HCT116 (cell line): ENCODE measurements at regions not wholly inside any gene's neighbourhood (a gene's known extent, or its start where the extent isn't known, plus 50 kb on each side); places are given as distances from the start of the nearest gene placed in this dataset.

Source experiments
- ATAC-seq: fragments of 200-7000 bp; cut with Tn5 transposase; 2 replicates; pipeline ENCODE4 v1.9.1; 2020; ENCODE audit warnings: mild to moderate bottlenecking, moderate library complexity
- BruUV-seq: library from RNA; stranded (reverse); fragments of 400-500 nt; replicated peaks from 2 replicates; lab custom pipeline; 2021; lab: Mats Ljungman, UMichigan
- CTCF ChIA-PET: fragments of 300-600 bp; sonication (Branson Sonifier 250); formaldehyde crosslinking; loops from one replicate; lab custom pipeline; 2021; ENCODE audit warnings: antibody characterized with exemption; lab: Charles Lee
- POLR2A ChIA-PET: fragments of 300-600, 350-600 bp; sonication (Branson Sonifier 250); formaldehyde crosslinking; loops from one replicate; lab custom pipeline; 2021; ENCODE audit warnings: antibody characterized with exemption; lab: Charles Lee
- RAD21 ChIA-PET, 2 experiments: fragments of 300-600 bp; sonication (Branson Sonifier 250); formaldehyde crosslinking; loops; one replicate each; lab custom pipeline; 2023; ENCODE audit warnings: low total read pairs in 2 of 2; ENCODE audit not compliant: uncharacterized antibody in 2 of 2, unreplicated experiment in 2 of 2, low non-redundant PET in 1 of 2; lab: Charles Lee
- DNase-seq: peaks from one replicate; pipeline ENCODE4 v3.0.0-alpha.2; 2010; ENCODE audit warnings: low read depth, low spot score
- H2AFZ ChIP-seq: fragments of 200-600 bp; shearing (Covaris generic), sonication (generic); 2 replicates; pipeline ENCODE4 v1.6.1; 2017; ENCODE audit warnings: low read depth, mixed run types, mixed read lengths, antibody characterized with exemption, low read length; ENCODE audit not compliant: poor library complexity, severe bottlenecking
- H3K27ac ChIP-seq: 2 replicates; pipeline ENCODE4 v1.5.1; 2012; ENCODE audit warnings: low read depth, low read length
- H3K27me3 ChIP-seq: fragments of 200-600 bp; sonication (generic); 2 replicates; pipeline ENCODE4 v1.6.1; 2016; ENCODE audit warnings: mixed run types, low read length, mixed read lengths; ENCODE audit not compliant: insufficient read depth
- H3K36me3 ChIP-seq, 2 experiments: fragments of 200-500 bp in 1 of 2; fragments of 200-600 bp in 1 of 2; sonication (Bioruptor generic) in 1 of 2; sonication (generic) in 1 of 2; 2 replicates each; pipeline versions ENCODE4 v1.5.1 to v1.6.1; 2014 to 2016; ENCODE audit warnings: low read length in 2 of 2, inconsistent platforms in 1 of 2, mixed read lengths in 1 of 2, mixed run types in 1 of 2; ENCODE audit not compliant: insufficient read depth in 2 of 2, control insufficient read depth in 1 of 2
- H3K4me1 ChIP-seq, 2 experiments: fragments of 200-600 bp in 1 of 2; sonication (generic) in 1 of 2; 2 replicates each; pipeline versions ENCODE4 v1.5.1 to v1.6.1; 2012 to 2017; ENCODE audit warnings: low read length in 2 of 2, inconsistent platforms in 1 of 2, mild to moderate bottlenecking in 1 of 2, mixed read lengths in 1 of 2, mixed run types in 1 of 2, moderate library complexity in 1 of 2; ENCODE audit not compliant: insufficient read depth in 2 of 2, control insufficient read depth in 1 of 2
- H3K4me2 ChIP-seq: fragments of 200-600 bp; sonication (generic); 2 replicates; pipeline ENCODE4 v1.6.1; 2017; ENCODE audit warnings: mixed run types, low read length, mixed read lengths
- H3K4me3 ChIP-seq, 2 experiments: fragments of 200-600 bp in 1 of 2; sonication (generic) in 1 of 2; replicated peaks in 1 of 2; 2 replicates each; pipeline ENCODE4 v1.5.1; 2011 to 2016; ENCODE audit warnings: low read length in 2 of 2, control low read depth in 1 of 2, low read depth in 1 of 2, mild to moderate bottlenecking in 1 of 2, mixed read lengths in 1 of 2, mixed run types in 1 of 2
- H3K79me2 ChIP-seq: fragments of 200-600 bp; sonication (generic); 2 replicates; pipeline ENCODE4 v1.6.1; 2017; ENCODE audit warnings: mild to moderate bottlenecking, mixed run types, low read length, moderate library complexity, mixed read lengths; ENCODE audit not compliant: insufficient read depth
- H3K9ac ChIP-seq: fragments of 200-600 bp; sonication (generic); 2 replicates; pipeline ENCODE4 v1.6.1; 2016; ENCODE audit warnings: low read length, mixed read lengths
- H3K9me2 ChIP-seq: fragments of 200-600 bp; sonication (generic), shearing (Covaris generic); 2 replicates; pipeline ENCODE4 v1.6.1; 2017; ENCODE audit warnings: mixed run types, mild to moderate bottlenecking, moderate library complexity; ENCODE audit not compliant: insufficient read depth
- H3K9me3 ChIP-seq, 2 experiments: fragments of 200-500 bp in 1 of 2; fragments of 200-600 bp in 1 of 2; sonication (Bioruptor generic) in 1 of 2; sonication (generic) in 1 of 2; 2 replicates each; pipeline ENCODE4 v1.6.1; 2014 to 2017; ENCODE audit warnings: low read length in 2 of 2, mixed read lengths in 2 of 2, inconsistent platforms in 1 of 2, low read depth in 1 of 2, mild to moderate bottlenecking in 1 of 2, mixed run types in 1 of 2, moderate library complexity in 1 of 2; ENCODE audit not compliant: control insufficient read depth in 1 of 2, insufficient read depth in 1 of 2
- H4K20me1 ChIP-seq: fragments of 200-600 bp; sonication (generic), shearing (Covaris generic); 2 replicates; pipeline ENCODE4 v1.6.1; 2017; ENCODE audit warnings: mixed run types, mild to moderate bottlenecking, moderate library complexity; ENCODE audit not compliant: insufficient read depth
- CEBPB ChIP-seq: IDR thresholded peaks from 2 replicates; pipeline ENCODE4 v1.6.1; 2012; ENCODE audit warnings: low read depth
- CTCF ChIP-seq, 3 experiments: fragments of 200-600 bp in 1 of 3; sonication (generic) in 1 of 3; IDR thresholded peaks in 2 of 3; conservative IDR thresholded peaks in 1 of 3; 2 replicates each; pipeline ENCODE4 v1.5.1; 2012 to 2017; ENCODE audit warnings: low read depth in 2 of 3, low read length in 2 of 3, antibody characterized with exemption in 1 of 3, borderline replicate concordance in 1 of 3, control low read depth in 1 of 3, mild to moderate bottlenecking in 1 of 3, mixed read lengths in 1 of 3, mixed run types in 1 of 3, moderate library complexity in 1 of 3; ENCODE audit not compliant: insufficient read depth in 1 of 3
- EGR1 ChIP-seq: IDR thresholded peaks from 2 replicates; pipeline ENCODE4 v1.6.1; 2012; ENCODE audit warnings: low read depth
- EZH2 ChIP-seq: fragments of 200-600 bp; sonication (generic); IDR thresholded peaks from 2 replicates; pipeline ENCODE4 v1.6.1; 2017; ENCODE audit warnings: antibody characterized with exemption, mixed run types
- JUND ChIP-seq: IDR thresholded peaks from 2 replicates; pipeline ENCODE4 v1.6.1; 2012
- POLR2A ChIP-seq: IDR thresholded peaks from 2 replicates; pipeline ENCODE4 v1.7.0; 2011; ENCODE audit warnings: borderline replicate concordance; ENCODE audit not compliant: insufficient read depth, insufficient read length; ENCODE audit errors: extremely low read depth
- REST ChIP-seq: IDR thresholded peaks from 2 replicates; pipeline ENCODE4 v1.6.1; 2012; ENCODE audit warnings: low read depth
- SIN3A ChIP-seq: IDR thresholded peaks from 2 replicates; pipeline ENCODE4 v1.6.1; 2012; ENCODE audit warnings: low read depth
- SRF ChIP-seq: IDR thresholded peaks from 2 replicates; pipeline ENCODE4 v1.6.1; 2012; ENCODE audit warnings: low read depth
- TCF7L2 ChIP-seq: IDR thresholded peaks from 2 replicates; pipeline ENCODE4 v1.7.0; 2011; ENCODE audit warnings: borderline replicate concordance, inconsistent platforms; ENCODE audit not compliant: insufficient read depth, insufficient read length; ENCODE audit errors: extremely low read depth
- ZFX ChIP-seq: fragments of 450-650 bp; IDR thresholded peaks from 2 replicates; pipeline ENCODE4 v1.6.1; 2017
- ZNF274 ChIP-seq: fragments of 200-500 bp; sonication (Bioruptor generic); IDR thresholded peaks from 2 replicates; pipeline ENCODE4 v1.6.1; 2014; ENCODE audit warnings: mild to moderate bottlenecking, low read depth, low read length, inconsistent platforms
- intact Hi-C: fragments of 100-400 bp; cut with micrococcal nuclease; formaldehyde crosslinking; loops from 2 replicates; pipeline ENCODE4 v1.10.0; 2022
- TF ChIP-seq, protein P1 (sequence below): IDR thresholded peaks from 2 replicates; pipeline ENCODE4 v1.6.1; 2012

DNA sequence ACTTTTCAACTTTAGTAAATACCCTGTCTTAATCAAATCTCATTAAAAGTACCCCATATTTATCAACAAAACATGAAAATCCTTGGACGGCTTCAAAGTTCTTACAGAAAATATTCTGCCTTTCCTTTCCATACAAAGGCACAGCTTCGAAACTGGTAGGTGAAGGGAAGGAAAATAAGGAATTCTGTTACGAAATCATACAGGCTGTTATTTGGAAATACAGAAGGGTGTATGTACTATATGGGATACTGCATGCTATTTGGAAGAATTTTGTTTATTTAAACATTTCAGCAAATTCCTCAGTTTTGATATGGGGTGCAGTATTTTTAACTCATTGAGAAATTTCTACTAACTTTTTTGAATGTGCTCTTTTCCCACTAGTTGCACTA is 138.4 kb upstream of the BTN3A2 start:
- H3K4me3 ChIP-seq: no peak overlapping the region

More for the DNA sequence above, 138.4 kb upstream of the BTN3A2 start:
- H3K9ac ChIP-seq: no peak overlapping the region
- no peaks in the 10 kb centered on the region for H3K79me2 ChIP-seq
- H3K4me2 ChIP-seq: no peak overlapping the region
- no peaks in the 10 kb centered on the region for H3K9me3 ChIP-seq
- no peaks in the 10 kb centered on the region for H3K9me2 ChIP-seq
- no peaks in the 10 kb centered on the region for H4K20me1 ChIP-seq
- no peaks in the 10 kb centered on the region for H3K27me3 ChIP-seq
- no peak for DNase-seq
- H3K4me1 ChIP-seq: peaks cover 11 to 26% of the 10 kb centered on the region in 2 experiments; a peak in 3 of 4 replicates
- TF ChIP-seq JUND (no peak), ZFX (no peak), CEBPB (no peak), EZH2 (no peak), SIN3A (no peak), SRF (no peak), REST (no peak), EGR1 (no peak), POLR2A (no peak), TCF7L2 (no peak), CTCF (IDR thresholded peaks at IDR 0.05 in 2 of 3, conservative IDR thresholded peaks at IDR 0.05 in 1 of 3; ENCODE audit: borderline replicate concordance in 1 of 3, insufficient read depth in 1 of 3, low read depth in 2 of 3, low read length in 2 of 3) (no peak), ZNF274 (no peak)
- TF ChIP-seq, protein P1, sequence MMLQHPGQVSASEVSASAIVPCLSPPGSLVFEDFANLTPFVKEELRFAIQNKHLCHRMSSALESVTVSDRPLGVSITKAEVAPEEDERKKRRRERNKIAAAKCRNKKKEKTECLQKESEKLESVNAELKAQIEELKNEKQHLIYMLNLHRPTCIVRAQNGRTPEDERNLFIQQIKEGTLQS: no peak
- TF ChIP-seq, all 23 proteins: peak for 0
- no TSS peak for BruUV-seq
- no peak overlapping the region for H2AFZ ChIP-seq
- intact Hi-C loops: no loop called here
- ChIA-PET POLR2A (interaction anchor here (1.6 kb wide), 1 partner anchor 21 kb away, joined by 5 read pairs; no protein-coding TSS in a partner anchor), RAD21 (no interaction called here), CTCF (no interaction called here)
- H3K27ac ChIP-seq: no peak overlapping the region
- peaks cover 3 to 9% of the 10 kb centered on the region in 2 experiments; a peak in 2 of 4 replicates for H3K36me3 ChIP-seq
- no peak for ATAC-seq
